Suppressor macrophage treated with lipopolysaccharide for 4 hours (primary cell): ENCODE measurements at regions not wholly inside any gene's neighbourhood (a gene's known extent, or its start where the extent isn't known, plus 50 kb on each side); places are given as distances from the start of the nearest gene placed in this dataset.
"Not testable (repeated sequence)": the region's sequence is repeated elsewhere in the genome, so short reads cannot be mapped to it uniquely, and the experiment has no call there.

ENCODE experiments used
- DNase-seq: peaks from one replicate; pipeline ENCODE4 v3.0.0-alpha.2; 2020

DNA sequence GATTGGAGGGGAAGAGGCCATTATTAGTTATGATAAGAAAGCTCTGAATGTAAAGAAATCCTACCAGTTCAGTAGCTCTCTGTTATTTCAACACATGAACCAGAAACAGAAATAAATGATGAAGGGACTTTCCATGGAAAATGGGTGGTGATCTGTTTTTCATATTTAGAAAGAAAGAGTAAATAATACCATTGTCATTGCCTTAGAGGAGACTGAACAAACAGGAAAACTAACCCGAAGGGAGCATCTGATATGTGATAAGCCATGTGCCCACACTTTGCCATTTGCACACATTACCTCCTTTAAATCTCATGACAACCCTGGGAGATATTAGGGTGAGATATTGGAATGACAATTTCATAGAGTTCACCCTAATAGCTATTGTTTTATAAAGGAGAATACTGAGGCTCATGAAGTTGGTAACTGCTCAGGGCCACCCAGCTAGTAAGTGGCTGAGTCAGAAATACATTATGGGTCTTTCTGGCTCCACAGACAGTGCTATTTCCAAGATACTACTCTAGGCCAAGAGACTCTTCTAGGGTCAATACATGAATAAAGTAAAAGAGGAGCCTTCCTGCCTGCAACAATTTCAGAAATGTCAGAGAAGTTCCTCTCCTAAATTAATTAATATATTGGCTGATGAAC, 111.0 kb upstream of the SLIT3 start:
- DNase-seq, result no peak

DNA sequence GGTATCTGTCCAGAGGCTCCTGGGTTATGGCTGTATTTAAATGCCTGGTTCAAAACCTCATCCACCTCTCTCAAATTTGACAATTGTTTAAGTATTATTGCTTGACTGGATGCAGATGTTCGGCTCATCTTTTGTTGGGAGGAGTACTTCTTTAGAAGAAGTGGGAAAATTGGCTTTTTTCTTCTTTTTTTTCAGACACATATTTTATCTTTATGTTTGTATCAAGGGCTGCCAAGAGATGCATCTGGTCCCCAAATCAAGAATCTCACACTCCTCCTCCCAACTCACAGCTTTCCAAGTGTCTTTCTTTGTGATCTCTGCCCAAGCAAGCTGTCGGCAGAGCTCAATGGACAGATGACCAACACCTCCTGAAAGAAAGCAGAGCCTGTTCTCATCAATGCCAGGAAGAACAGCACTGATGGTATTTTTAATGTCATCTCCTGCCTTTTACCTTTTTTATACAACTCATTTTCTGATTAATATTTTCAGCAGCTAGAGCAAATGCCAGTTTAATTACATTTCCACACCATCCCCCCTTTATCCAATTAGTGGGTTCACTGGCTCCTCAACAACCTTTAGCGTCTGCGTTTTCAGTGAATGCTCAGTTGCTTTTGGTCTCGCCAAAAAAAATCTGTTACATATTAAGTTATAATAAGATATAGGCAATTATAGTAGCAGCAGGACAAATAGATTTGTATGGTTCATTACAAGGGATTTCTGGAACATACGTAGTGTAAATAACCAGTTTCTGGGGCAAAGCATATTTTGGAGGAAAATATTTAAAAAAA, 110.3 kb upstream of the SLIT3 start:
- DNase-seq, result no peak

DNA sequence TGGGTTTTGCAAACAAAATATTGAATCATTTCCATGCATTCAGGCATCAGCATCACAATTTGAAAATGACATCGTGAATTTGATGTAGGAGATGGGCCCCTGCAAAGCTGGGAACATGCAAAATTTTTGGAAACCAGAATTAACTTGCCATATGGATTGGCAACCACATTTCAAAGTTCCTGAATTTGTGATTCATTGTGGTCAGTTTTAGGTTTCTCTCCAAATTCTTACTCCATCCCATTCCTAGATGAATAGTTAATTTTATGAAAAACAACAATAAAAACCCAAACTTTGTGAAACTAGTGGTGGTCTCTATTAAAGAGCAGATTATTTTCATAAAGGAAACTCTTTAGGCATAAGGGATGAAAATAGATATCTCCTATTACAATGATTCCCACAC, 107.8 kb upstream of the SLIT3 start:
- no peak for DNase-seq

DNA sequence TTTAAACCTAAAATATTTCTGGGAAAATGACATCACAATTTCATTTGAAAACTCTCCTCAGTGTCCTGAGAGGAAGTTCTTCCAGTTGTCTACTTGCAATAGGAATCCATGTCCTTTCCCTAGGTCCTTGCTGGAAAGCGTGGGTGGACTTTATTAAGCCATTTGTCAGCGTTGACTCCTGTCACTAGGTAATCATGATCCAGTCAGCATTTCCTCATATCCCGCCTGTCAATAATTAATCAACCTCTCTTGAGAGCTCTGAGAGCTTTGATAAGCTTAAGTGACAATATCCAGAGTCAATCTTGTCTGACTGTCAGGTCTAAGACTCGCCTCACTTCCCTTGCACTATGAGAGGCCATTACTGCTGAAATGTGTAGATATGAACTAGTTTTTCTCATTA, 107.2 kb upstream of the SLIT3 start:
- no peak for DNase-seq

DNA sequence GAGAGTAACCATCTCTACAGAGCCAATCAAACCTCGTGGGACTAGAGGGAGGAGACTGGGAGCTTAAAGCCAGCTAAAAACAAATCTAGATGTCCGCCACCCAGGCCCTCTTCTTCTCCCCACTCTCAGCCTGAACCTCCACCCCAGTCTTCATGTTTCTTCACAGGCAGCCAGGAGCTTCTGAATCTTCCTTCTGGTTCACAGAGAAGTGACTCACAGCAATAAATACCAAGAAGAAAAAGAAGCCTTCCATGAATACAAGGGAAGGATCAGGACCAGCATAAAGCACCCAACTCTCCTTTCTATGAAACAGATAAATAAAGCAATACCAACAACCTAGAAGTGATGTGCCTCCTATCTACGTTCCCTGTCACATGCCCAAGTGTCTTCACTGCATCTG, 103.3 kb upstream of the SLIT3 start:
- DNase-seq, result no peak

DNA sequence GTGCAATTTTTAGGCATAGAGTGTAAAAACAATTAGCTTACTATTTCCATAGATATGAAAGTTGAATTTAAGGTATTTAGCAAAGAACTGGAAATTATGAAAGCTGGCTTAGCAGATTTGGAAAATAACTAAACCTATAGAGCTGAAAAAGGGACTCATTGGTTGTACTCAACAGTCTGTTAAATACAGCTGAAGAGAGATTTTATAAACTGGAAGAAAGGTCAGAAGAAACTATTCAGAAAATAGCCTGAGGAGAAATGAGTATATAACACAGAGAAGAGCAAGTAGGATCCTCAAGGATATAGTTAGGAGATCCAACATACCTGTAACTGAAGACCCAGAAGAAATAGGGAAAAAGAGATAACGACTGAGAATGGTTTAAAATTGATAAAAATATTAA, 97.6 kb upstream of the SLIT3 start:
- no peak for DNase-seq

DNA sequence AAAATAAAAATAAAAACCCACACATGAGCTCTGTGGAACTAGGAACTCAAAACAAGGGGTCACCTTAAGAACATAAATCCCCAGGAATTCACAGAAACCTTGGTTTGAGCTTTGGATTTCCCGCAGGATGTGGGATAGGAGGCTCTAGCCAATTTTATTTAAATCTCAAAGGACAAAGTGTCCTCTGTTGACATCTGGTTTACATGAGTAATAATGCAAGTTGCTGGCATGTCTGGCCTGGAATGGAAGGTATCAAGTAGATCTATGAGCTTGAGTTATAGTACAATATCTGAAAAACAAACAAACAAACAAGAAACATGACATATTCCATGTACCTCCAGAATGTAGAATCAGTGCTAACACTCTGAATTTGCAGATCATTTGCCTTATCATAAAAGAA, 94.2 kb upstream of the SLIT3 start:
- no peak for DNase-seq

DNA sequence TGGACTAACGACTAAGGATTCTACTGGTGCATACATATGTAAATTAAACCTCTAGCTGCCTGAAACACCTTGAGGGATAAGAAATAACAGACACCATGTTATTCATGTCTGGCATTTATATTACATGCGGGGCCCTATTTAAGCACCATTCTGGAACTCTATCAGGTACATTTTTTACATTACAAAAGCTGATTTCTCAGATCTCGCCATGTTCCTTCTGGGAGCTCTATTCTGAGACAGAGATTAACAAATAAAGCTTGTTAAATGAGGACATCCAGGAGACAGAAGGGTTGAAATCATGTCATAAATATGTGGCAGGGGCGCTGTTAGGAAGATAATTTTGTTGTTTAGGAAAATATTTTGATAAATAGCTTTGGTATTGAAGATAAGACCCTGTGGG, 93.4 kb upstream of the SLIT3 start:
- no peak for DNase-seq

DNA sequence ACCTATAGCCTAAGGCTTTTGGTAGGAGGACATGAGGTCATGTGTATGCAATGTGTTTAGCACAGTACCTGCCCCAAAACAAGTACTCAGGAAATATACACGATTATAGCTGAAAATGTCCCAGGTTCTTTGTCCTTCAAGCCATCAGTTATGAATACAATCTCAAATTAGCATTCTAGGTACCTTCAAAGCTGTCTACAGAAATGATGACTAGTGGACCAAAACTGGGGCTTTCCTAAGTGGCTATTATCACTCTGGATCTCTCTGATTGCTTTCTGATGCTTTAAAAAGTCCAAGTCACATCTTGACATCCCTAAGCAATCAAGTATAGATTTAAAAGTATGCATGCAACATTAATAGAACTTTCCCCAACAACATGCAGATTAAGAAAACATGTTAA, 93.0 kb upstream of the SLIT3 start:
- no peak for DNase-seq

DNA sequence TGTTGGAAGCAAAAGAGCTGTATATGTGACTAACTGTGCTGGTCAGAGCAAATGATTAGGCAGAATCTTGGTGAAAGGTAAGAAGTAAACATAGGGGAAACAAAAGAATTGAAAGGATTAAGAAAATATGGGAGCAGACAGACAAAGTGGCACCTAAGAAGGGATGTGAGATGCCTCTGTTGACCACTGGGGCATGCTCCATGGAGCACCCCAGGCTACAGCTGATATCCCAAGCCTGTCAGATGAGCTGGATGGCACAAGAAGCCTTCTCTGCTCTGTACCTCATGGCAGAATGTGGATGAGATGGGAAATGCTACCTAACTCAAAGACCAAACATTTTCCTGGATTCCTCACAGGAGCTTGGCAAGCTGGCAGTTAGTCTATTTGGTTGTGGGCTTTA, 89.3 kb upstream of the SLIT3 start:
- DNase-seq, result no peak

DNA sequence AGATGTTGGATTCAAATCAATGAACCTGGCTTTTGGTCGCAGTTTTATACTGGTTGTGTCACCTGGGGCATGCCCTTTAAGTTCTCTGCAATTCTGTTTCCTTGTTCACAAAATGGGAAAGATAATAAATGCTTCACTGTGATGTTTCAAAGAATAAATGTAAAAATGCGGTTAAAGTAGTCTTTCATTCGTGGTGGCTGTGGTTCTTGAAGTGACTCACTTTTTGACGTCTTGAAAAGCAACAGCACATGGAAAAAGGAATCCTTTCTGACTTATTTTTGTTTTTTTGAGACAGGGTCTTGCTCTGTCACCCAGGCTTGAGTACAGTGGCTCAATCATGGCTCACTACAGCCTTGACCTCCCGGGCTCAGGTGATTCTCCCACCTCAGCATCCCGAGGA, 88.4 kb upstream of the SLIT3 start:
- DNase-seq, result no peak

DNA sequence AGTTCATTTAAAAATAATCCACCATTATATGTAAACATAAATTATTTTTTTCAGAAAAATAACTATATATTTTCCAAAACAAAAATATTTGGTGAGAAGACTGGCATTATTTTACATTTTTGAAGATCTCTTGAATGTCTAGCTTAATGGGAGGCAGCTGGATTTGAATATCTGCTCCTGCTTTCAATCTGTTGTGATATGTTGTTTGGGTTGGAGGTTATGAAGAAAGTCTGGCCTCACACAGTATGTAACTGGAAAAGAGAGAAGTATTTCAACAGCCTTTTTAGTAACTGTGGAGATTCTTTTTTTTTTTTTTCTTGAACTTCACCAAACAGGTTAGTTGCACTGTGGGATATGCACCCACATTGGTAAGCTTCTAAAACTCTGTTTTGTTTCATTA, 84.7 kb upstream of the SLIT3 start:
- DNase-seq, result no peak

DNA sequence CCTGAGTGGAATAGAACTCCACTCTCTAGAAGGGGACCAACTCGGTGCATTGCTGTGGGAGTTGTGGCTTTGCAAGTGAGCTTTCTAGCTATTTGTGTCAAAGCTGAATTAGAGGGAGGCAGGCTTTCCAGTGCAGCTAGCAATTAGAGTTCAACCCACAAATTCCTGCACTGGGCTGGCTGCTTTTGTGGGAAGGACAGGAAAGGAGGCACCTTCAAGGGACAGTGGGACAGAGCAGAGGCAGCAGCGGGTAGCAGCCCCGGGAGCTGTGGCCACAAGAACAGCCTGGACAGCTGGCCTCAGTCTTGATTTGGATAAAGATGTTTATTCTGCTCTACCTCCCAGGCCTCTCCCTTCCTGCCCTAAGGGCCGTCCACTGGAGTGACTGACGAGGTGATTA, 83.7 kb upstream of the SLIT3 start:
- no peak for DNase-seq

DNA sequence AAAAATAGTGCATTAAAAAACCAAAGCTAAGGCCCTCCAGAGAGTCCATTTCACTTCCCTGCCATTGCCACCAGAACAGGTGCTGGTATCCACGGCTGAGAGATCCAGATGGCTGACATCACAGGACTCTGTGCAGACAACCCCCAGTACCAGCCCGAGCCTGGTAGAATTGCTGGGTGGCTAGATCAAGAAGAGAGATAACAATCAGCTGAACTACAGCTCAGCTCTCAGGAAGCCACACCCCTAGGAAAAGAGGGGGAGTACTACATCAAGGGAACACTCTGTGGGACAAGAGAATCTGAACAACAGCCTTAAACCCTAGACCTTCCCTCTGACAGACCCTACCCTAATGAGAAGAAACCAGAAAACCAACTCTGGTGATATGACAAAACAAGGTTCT, 73.8 kb upstream of the SLIT3 start:
- no peak for DNase-seq

DNA sequence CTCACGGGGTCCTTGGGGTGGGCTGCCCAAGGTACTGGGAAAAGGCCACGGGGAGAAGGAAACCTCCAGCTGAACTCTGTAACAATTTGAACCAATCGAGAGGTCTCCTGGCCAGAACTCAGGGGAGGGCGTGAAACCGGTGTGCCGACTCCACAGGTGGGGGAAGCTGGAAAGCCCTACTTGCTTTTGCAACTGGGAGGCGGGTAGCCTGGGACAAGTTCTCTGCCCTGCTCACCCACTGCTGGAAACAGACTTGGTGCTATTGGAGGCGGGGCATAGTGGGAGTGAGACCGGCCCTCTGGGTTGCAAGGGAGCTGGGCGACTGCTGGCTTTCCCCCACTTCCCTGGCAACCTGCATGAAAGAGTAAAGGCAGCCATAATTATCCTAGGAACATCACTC, 73.2 kb upstream of the SLIT3 start:
- DNase-seq, result no peak

DNA sequence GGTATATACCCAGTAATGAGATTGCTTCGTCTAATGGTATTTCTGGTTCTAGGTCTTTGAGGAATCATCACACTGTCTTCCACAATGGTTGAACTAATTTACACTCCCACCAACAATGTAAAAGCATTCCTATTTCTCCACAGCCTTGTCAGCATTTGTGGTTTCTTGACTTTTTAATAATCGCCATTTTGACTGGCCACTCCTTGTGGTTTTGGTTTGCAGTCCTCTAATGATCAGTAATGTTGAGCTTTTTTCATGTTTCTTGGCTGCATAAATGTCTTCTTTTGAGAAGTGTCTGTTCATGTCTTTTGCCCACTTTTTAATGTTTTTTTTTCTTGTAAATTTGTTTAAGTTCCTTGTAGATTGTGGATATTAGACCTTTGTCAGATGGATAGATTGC, 70.9 kb upstream of the SLIT3 start:
- not testable (repeated sequence) for DNase-seq

DNA sequence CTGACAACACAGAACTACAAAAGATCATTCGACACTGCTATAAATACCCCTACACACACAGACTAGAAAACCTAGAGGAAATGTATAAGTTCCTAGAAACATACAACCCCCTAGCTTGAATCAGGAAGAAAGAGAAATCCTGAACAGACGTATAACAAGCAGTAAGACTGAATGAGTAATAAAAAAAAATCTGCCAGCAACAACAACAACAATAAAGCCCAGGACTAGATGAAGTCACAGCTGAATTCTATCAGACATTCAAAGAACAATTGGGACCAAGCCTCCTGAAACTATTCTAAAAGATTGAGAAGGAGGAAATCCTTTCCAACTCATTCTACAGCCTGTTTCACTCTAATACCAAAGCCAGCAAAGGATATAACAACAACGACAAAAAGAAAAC, 68.2 kb upstream of the SLIT3 start:
- DNase-seq, result no peak

DNA sequence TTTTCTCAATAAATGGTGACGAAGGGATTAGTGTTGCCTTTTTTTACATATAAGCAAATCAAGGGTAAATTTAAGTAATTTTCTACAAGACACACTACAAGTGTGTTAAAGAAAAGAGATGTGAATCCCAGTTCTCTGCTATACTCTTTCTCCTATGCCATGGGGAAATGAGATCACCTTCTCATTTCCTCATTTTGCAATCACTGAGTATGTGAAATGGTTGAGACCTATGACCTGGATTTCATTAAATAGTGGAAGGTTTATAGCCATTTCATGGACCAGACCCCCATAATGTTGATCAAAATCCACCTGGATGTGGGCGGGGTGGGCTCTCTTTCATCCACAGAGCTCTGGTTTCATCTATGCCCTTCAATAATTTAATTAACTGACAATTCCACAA, 66.9 kb upstream of the SLIT3 start:
- DNase-seq, result peak; percentile 32

DNA sequence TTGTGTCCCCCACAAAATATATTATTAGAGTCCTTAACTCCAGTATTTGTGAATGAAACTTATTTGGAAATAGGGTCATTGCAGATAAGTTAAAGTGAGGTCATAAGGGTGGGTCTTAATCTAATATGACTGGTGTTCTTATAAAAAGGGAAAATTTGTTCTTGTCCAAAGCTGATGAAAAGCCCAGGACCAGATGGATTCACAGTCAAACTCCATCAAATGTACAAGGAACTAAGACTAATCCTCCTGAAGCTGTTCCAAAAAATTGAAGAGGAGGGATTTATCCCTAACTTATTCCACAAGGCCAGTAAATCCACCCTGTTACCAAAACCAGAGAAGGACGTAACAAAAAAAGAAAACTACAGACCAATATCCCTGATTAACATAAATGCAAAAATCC, 56.4 kb upstream of the SLIT3 start:
- DNase-seq, result no peak

DNA sequence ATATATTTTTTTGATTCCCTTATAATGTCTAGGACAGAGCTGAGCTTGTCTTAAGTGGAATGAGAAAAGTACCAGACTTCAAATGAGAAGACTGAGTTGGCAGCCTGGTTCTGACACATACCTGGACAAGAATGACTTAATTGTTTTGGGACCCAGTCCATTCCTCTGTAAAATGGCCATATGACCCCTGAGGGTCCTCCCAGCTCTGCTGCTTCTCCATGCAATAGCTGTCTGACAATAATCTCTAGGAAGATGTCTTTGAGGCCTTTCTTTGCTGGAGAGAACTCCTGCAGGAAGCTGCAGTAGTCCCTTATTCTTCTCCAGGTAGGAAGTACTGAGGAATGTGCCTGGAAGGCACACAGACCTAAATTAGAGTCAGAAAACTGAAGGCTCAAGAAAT, 55.9 kb upstream of the SLIT3 start:
- no peak for DNase-seq

DNA sequence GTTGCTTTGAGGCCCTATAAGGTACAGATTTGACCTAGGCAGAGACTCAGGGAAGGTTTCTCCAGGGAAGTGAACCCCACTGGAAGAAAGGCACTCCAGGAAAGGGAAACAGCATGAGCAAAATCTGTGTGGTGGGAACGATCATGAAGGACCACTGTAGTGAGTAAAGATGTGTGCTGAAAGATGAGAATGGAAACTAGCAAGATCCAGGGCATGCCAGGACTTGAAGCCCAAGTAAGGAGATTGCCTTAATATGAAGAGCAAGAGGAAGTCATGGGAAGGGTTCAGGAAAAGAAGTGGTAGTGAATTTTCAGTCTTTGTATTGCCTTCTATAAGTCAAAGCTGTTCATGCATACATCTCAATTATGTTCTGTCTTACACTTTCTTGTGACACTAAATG, 55.2 kb upstream of the SLIT3 start:
- no peak for DNase-seq

DNA sequence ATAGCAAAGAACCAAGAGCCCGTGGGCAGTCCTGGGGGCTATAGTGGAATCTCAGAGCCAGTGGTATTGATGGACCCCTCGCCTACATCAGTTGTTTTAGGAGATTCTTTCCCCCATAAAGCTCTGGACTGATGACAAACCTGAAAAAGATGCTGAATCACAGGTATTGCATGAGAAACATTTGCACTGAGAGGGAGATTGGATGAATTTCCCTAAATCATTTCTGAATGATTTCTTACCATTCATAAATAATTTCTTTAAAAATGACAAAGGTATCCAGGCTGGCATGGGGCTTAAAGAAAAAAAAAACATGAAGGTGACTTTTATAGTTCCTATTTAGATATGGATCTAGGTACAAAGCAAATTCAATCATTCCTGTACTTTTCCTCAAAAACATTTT, 54.0 kb upstream of the SLIT3 start:
- no peak for DNase-seq

DNA sequence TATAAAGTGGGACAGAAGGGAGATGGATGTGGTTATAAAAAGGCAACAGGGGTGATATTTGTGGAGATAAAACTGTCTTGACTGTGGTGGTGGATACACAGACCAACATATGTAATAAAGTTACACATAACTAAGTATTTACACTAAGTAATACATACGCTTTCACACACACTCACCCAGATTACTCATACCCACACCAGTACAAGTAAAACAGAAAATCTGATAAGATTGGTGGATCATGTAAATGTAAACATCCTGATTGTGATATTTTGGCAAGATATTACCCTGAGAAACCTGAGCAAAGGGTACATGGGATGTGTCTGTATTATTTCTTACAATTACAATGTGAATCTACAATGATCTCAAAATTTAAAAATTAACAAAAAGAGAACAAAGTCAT, 53.3 kb upstream of the SLIT3 start:
- DNase-seq, result no peak

DNA sequence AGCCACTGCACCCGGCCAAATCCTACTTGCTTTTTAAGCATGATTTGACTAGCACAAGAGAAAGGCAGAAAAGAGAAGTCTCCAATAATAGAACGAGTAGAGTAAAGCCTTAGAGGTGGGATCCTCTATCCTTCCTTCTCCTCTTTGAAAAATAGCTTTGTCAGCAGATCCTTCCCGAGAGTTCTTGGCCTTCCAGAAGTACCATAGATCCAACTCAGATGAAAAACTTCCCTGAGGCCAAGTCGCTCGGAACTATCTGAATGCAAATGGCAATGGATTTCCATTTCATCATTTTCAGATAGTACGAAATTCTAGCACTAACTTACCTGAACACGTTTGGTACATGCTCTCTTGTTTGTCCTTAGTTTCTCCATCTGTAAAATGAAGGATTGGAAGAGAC, 52.0 kb upstream of the SLIT3 start:
- DNase-seq, result no peak

DNA sequence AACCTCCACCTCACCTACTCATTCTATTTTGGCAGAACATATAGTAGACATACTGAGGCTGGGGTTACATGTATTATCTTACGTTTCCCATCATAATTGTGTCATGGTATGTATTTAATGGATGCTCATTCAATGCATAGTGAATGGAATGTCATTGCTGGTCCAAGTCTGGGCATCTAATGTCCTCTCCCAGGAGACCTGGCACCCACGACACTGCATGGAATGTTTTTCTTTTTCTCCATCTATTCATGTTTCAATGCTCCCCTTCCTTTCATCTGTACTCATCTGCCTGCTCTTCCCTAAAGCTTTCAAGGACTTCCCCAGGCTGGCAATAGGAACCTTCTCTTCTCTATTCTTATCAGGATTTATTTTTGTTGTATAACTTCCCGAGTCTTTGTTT, 50.8 kb upstream of the SLIT3 start:
- DNase-seq, result no peak
